ENCODE measurements at regions not wholly inside any gene's neighbourhood (a gene's known extent, or its start where the extent isn't known, plus 50 kb on each side); places are given as distances from the start of the nearest gene placed in this dataset.
A peak's percentile ranks its signal among the peaks of the same experiment; 100 is the strongest.
"Not testable (repeated sequence)": the region's sequence is repeated elsewhere in the genome, so short reads cannot be mapped to it uniquely, and the experiment has no call there.

DNA sequence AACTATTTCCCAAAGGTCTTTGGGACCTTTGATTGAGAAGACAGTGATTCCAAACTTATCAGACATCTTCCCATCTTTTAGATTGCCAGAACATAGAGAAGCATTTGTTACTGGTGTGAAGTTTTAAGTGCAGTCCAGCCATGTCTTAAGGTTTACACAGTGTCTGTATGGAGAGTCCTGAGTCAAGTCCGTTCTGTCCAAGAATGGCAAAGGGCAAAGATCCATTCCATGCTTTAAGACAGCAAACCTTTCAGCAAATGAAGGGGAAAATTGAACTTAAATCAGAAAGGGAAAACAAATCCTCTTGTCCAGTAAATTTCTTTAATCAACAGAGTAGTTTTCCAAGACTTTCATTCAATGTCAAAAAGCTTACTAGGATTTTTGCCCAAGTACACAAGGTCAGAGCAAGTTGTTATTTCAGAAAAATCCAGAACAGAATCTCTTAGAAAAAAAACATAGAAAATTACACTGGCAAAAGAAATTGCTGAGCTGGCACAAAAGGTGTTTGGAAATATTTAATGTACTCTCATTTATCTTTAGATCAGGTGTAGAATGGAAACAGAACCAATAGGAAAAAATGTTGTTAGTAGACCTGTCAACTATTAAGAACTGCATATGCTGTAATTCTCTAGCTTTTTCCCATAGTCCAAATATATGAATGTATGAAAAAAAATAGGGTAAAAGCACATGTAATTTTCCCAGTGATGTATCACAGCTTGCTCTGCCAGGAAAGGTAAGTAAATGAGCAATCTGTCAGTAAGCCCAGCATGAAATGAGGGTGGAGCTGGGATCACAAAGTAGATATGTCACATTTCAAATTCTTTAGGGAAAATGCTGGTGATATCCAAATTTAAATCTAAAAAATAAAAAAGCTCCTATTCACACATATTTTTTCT lies 1099.9 kb downstream of the TUSC7 start:
- no peak for DNase-seq

DNA sequence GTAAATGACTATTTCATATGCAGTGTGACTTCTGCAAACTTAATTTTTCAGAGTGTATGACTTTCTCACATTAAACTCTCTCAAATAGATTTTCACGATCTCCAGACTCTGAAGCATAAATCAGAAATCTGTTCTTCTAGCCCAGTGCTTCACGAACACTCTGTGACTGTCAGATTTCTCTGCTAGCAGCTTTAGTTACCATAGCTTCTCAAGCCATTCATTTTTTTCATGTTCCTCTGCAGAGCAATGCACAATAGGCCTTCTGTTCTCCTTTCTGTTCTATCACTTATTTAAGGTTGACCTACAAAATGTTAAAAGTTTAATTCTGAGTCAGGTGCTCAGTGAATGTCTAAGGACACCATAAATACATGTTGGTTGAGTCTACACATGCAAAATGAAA lies 1102.2 kb downstream of the TUSC7 start:
- DNase-seq = no peak

DNA sequence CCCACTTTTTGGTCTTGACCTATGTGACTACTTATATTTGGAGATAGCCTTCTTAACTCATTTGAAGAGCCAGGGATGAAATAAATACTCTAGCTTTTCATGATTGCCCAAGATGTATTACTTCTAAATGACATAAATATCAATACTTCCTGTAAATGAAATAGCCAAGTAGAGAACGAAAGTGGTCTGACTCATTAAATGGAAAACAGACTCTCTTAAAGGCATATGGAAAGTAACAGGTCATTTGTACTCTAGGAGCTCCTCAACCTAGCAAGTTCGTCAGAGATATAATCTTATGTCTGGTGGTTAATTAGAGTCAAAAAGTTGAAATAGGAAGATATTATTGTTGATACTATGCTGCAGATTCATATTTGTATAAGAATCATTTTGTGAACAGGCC lies 1105.4 kb downstream of the TUSC7 start:
- DNase-seq = no peak

DNA sequence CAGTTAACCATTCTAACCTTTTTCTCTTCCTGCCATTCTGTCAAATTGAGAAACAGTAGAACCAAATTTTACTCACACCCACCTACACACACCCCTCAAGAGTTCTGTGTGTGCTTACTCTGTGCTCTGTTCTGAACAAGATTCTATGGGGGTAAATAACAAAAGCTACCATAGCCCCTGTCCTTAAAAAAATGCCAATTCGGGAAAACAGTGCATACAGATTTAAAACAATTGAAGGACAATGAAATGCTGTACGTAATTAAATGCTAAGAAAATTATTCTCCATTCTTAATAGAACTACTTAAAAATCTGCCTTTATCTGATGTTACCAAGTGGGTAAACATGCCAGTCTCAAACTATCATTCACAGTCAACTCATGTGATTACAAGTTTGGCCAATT lies 1107.5 kb downstream of the TUSC7 start:
- DNase-seq = no peak

DNA sequence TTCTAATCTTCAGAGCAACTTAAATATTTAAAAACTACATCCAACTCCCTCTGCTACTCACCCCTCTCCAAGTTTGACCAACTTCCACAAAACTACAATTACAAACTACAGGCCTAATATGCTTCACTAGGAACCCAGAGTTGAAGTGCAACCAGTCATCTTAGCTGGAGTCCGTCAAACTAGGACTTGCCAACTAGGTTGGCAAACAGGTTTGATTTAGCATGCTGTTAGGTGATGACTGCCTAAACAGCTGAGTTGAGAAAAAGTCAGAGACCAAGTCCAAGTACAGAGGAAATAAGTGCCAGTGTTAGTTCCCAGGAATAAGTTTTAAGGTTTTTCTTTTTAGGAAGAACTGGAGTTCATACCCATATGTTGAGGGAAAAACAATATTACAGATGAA lies 1109.0 kb downstream of the TUSC7 start:
- no peak for DNase-seq

DNA sequence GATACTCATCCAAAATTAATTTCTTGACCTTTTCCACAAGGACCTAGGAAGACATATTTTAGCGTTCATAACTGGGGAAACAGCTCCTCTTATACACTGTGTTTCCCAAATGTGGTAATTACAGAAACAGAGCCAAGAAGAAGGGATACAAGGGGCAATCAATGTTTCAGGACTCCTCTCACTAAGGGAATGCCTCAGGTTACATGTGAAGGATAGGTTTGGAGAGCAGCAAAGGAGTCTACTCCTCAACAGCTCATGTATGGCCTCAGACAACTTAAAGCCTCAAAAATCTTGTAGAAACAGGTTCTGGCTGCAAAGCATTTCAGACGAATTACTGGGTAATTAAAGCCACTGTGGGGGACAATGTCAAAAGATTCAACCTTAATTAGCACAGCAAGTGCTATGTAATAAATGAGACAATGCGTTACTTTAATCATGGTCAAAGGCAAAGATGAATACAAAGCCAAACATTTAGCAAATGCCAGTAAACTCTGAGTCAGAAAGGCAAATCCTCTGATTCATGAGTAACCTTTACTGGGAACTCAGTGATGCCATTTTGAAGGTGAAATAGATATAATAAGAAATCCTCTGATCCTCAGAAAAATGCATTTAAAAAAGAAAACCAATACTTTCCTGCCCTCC lies 1111.2 kb downstream of the TUSC7 start:
- DNase-seq = no peak

DNA sequence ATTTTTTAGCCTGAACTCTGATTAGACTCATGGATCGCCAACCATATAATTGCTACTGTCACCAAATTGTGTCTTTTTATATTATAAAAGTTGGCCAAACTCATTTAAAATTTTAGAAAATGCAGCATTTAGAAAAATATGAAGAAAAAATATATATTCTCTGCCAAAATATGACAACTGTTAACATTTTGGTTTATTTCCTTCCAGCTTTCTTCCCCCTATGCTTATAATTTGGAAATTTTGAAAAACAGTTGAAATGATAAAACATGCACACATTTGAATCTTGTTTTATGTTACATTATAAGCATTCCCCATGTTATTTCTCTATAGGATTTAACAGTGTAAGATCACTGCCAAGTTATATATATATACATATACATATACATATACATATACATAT lies 1112.8 kb downstream of the TUSC7 start:
- no peak for DNase-seq

DNA sequence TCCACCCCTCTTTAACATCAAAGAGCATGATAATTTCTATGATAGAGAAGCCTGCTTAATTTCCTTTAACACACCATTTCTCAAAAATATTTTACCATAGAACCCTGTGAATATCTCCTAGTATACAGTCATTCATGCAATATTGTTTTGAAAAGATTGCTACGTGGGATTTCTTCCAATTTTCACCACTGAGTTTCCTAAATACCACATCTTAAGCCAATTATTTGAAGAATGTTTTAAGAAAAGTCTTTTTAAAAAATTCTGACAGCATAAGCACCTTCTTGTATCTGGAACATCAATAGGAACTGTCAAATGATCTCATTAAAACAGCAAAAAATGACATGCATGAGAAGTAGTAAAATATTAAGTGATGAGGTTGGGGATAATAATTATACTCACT lies 1126.7 kb downstream of the TUSC7 start:
- no peak for DNase-seq

DNA sequence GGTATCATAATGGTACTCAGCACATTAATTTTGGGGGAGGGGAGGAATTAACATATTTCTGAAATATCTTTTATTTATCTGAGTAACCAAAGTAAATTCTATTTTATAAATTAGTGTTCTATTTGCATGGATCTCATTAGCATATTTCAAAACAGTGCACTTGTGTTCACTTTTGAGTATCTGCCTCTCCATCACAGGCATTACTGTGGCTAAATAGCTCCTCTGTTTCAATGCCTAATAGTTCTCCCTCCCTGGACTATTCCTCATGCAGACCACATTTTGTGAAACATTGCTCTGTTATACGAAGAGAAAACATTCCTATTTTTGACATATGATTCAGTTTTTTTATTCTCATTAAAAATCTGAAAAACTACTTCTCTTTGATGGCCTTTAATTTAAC lies 1127.8 kb downstream of the TUSC7 start:
- DNase-seq = no peak

DNA sequence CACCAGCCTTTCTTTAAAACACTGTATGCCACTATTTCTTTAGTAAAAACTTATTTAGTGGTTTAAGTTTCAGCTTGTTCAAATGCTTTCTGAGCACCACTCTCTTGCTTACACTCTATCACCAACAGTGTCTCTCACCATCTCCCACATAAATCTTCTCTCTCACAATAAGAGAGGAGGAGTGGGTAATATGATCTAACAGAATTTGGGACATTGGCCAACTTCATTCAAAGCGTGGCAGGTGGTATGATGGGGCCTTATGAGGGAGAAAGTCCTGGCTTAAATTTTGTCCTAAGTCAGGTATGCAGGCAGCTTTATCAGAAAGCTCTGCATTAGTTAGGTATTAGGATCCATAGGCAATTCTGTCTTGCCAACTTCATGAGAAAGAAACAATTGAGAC lies 1132.5 kb downstream of the TUSC7 start:
- peak; percentile 3 for DNase-seq

DNA sequence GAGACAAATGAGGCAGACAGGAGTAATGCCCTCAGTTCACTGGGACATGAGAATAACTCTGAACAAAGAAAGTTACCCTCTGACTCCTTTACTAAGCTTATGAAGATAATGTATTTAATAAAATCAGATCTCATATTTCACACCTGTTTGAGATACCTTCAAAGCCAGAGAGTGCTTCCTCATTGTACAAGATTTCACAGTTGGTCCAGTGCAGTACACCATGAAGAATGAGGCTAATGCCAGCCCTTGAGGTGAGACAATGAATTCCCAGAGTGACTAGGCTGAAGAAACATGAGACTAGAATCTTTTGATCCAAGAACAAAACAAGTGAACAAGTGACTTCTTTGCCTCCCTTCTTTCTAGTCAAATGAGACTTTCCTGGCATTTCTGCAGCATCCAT lies 1133.8 kb downstream of the TUSC7 start:
- DNase-seq = no peak

DNA sequence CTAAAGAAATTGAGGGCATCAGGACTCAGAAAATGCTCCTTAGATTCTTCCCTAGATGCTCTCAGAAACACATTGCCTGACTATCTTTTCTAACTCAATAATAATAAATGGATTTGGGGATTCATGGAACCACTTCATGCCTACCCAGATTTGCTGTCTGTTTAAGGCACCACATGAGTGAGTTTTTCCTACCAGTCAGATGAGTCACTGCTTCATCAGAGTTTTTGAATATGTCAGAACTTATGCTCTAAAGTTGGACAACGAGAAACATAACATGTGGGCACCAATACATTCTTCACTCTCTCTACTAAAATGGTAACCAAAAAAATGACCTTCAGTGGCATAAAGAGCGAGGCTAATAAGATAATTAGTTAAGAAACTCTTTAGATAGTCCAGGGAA lies 1135.1 kb downstream of the TUSC7 start:
- DNase-seq = no peak

DNA sequence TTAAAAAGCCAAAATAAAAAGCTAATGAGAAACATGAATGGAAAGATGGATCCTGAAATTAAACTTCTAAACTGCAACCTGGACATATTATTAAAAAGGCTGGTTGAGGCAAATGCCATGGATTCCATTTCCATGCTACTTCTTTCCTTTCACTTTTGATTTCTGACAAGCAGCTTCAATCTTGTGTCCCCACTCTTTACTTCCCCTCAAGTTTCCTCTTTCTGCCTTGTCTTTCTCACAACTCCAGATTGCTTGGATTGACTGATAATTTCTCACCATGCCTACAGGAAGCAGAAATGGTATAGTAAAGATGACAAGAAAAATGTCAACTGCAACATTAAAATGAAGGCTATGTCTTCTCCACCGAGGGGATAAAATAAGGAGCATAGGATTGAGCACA lies 1136.7 kb downstream of the TUSC7 start:
- DNase-seq = no peak

DNA sequence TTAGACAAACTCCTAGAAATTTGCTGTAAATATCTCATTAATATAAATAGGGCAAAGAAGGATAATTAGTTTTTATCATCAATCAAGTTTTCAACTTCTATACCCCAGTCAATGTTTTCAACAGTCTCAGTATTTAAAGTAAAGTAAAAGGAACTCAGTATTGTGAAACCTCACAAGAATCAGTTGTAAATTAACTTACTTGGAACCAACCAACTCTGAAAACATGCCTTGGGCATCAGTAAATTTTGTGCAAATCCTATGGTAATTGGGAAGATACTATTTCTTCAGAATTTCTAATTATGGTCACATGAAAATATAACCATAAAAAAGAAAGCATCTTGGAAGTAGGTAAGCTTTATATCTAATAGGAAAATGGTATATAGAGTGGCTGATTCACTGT lies 1139.0 kb downstream of the TUSC7 start:
- DNase-seq = no peak

DNA sequence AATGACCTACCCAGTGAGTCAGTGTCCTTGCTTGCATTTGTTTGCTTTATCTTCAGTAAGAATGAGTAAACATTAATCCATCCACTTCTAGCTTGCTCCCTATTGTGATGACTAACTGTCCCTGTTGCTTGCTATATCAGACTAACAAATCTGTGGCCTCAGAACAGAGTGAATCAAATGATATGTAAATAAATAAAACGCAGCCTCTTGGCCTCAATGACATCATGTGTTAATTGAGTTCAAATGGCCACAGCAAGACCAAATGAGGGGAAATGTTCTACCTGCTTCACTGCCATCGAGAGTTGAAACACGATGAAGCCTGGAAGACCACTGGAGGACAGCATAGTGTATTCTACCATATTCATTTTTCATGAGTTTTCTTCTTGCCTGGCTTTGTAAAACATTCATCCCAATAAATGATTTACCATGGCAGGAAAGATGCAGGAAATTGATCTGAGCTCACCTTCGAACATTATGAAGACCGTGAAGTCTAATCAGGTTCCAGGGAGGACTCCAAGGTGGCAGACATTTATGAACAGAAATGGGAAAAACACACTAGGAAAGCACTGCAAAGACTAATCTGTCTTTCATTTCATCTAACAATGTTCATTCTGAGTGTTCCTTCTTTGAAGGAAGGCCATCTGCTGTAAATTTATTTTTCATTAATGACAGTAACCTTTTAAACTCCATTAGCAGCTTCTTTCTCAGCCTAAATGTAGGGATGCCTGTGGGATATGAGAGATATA lies 1144.5 kb downstream of the TUSC7 start:
- DNase-seq = no peak

DNA sequence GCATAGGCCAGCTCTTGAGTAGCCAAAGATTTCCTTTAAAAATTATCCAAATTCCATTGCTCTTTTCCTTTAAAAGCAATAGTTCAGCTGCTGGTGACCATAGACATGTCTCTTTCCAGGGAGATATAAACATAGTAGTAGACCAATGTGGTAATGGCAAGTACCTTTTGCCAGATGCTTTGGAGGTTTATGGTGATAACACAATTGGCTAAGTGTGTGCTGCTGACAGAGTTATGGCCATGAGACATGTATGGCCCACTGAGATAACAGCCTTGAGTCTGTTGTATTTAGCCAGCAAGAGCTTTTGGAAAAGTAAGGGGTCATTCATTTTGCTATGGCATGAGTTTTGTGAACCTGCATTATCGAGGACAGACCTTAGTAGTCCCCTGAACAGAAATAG lies 1146.8 kb downstream of the TUSC7 start:
- no peak for DNase-seq

DNA sequence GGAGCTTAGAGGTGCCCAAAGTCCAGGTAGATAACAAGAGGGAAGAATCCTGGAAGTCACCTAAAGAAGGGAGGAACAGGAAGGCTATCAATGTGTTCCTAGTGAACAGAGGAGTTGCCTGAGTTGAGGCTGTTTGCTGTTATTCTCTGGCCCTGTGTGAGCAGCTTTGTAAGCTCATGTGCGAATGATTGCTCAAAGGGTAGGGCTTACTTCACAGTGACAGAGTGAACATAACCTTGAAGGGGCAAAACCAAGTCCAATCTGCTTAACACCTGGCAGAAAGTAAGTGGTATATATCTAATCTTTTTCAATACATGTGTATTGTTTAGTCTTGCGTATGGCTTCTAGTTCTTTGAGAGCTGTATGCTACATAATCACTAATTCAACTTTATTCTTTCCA lies 1153.6 kb downstream of the TUSC7 start:
- DNase-seq = no peak

DNA sequence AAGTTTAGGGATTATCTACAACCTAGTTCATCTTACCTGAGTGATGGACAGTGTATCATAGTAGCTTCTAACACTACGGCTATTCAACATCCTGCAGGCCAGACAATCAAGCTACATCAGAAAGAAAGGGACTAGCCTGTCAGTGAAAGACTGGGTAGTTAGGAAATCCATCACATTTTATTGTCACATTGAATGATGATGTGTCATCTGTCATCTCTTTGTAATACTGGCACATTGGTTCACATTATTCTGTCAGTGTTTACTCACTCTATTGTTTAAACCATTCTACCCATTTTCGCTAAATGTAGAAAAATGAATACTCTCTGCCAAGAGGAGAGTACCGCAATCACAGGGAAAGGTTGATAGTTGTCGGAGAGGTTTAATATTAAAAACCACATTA lies 1155.8 kb downstream of the TUSC7 start:
- no peak for DNase-seq

DNA sequence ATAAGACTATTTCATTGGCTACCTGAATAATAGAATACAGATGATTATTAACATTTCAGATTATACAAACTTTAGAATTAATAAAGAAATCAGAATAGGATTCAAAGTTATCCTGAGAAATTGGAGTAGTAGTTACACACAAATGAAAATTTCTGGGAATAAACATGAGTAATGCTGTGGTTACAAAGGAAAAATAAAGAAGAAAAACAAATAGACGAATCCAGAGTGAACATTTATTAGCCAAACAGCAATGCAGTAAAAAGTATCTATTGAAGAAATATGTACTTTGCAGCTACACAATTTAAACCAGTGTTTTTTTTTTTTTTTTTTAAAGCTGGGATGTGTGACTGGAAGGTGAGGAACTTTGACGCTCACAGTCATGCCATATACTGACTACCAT lies 1159.2 kb downstream of the TUSC7 start:
- DNase-seq = no peak

DNA sequence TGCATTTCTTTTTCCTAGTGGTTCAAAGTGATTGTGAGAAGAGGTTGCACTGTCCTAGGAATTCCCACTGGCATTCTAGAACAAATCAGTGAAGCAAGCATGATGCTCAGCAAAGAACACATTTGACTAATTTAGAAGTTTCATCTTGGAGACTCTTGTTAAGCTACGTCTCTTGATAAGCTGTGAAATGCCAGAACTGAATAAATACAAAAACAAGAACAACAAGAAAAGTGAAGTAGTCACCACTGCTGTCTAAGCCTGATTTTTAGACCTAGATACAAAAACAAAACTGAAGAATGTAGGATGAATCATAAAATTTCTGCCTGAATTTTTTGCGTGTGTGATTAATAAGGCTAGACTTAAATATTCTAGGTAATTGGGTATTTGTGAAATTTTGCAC lies 1162.4 kb downstream of the TUSC7 start:
- DNase-seq = no peak

DNA sequence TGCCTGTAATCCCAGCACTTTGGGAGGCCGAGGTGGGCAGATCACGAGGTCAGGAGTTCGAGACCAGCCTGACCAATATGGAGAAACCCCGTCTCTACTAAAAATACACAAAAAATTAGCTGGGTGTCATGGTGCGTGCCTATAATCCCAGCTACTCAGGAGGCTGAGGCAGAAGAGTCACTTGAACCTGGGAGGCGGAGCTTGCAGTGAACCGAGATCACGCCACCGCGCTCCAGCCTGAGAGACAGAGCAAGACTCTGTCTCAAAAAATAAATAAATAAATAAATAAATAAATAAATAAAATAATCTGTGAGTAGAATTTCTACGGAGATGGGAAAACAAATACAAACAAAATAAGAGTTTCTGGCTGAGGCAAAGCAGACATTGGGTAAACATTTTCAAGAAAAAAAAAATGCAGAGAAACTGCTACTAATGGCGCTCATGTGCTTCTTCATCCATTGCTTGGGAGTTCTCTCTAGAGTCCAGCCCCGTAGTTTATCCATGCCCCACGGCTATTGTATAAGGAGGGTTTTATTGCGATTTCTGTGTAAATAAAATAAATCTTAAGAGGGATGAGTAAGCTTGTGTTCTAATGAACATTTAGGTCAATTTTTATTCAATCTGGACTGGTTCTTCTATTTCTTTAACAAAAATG lies 1161.9 kb downstream of the IGSF11 start:
- DNase-seq = not testable (repeated sequence)

DNA sequence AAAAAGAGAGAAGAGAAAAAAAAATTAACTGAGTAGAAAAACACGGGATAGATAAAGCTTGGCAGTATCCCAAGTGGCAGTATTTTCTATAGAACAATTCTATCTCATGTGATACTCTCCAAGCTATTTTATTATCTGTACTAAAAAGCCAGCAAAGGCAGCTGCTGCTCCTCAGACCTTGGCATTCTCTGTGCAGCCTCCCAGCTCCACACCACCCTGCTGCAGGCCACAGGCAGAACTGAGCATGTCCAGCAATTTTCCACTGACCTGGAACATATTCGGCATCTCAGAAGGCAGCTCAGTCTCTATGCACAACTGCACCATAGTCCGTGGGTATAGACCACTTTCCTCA lies 1161.4 kb downstream of the IGSF11 start:
- DNase-seq = no peak

DNA sequence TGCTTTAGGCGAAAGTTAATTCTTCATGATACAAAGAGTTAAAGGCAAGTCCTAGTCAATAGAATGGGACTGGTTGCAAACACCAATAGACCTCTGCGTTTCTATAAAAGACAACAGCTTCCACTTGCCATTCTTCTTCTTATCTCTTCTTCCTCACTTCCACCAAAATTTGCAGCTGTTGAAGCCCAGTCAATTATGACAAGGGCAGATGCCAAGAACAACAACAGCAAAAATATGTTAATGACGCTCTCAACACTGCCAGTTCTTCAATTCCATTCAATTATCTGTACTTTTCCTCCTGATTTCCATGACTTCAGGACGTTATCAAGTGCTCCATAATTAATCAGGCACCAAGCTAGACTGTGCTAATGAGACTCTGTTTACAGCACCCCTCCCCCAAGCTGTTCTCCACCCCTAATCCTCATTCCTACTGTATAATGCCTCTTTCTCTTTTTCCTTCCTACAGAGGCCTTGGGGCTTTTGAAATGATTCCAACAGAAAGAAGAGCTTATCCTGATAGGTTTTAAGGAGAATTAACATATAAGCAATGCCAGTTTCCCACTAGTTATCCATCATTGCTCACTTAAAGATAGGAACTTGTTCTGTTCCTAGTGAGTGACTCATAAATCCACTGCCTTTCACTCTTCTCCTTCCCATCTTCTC lies 1160.5 kb downstream of the IGSF11 start:
- DNase-seq = no peak

Data from NCI-H1694 treated with DMSO at 0.1 percent for 48 hours (cell line).